Esophagus mucosa (tissue), 1 donor: ENCODE measurements at regions not wholly inside any gene's neighbourhood (a gene's known extent, or its start where the extent isn't known, plus 50 kb on each side); places are given as distances from the start of the nearest gene placed in this dataset.

Experiments
- ATAC-seq: fragments of 200-7000 bp; cut with Tn5 transposase; one replicate; pipeline ENCODE4 v1.9.1; 2020
- donor health status: DM: yes; HTN: yes; CAD: no.

GRCh38 chr2:18464913-18465312, 95.5 kb downstream of the RDH14 start:
- ATAC-seq, result no peak

GRCh38 chr2:18456026-18456425, 104.4 kb downstream of the RDH14 start:
- ATAC-seq, result no peak

GRCh38 chr2:18455236-18455862, 105.1 kb downstream of the RDH14 start:
- ATAC-seq, result no peak

GRCh38 chr2:18454692-18455235, 105.7 kb downstream of the RDH14 start:
- no peak for ATAC-seq

GRCh38 chr2:18446715-18447114, 113.7 kb downstream of the RDH14 start:
- ATAC-seq, result no peak

- no peak for ATAC-seq
These were observed 114.8 kb downstream of the RDH14 start for GRCh38 chr2:18445433-18446320.

- ATAC-seq, result no peak
These were observed 115.6 kb downstream of the RDH14 start for GRCh38 chr2:18444806-18445205.

- ATAC-seq, result no peak
These were observed 118.9 kb downstream of the RDH14 start for GRCh38 chr2:18441583-18441982.

GRCh38 chr2:18440777-18441176, 119.7 kb downstream of the RDH14 start:
- ATAC-seq, result no peak

- no peak for ATAC-seq
These were observed 120.3 kb downstream of the RDH14 start for GRCh38 chr2:18440141-18440661.

- ATAC-seq, result no peak
These were observed 120.7 kb downstream of the RDH14 start for GRCh38 chr2:18439716-18440115.

GRCh38 chr2:18437909-18438308, 122.5 kb downstream of the RDH14 start:
- ATAC-seq, result no peak

GRCh38 chr2:18436503-18437005, 123.9 kb downstream of the RDH14 start:
- no peak for ATAC-seq

GRCh38 chr2:18435426-18436037, 124.9 kb downstream of the RDH14 start:
- no peak for ATAC-seq

- no peak for ATAC-seq
These were observed 126.6 kb downstream of the RDH14 start for GRCh38 chr2:18433872-18434271.

GRCh38 chr2:18432999-18433398, 127.5 kb downstream of the RDH14 start:
- ATAC-seq, result no peak

GRCh38 chr2:18430996-18431748, 129.3 kb downstream of the RDH14 start:
- ATAC-seq, result no peak

GRCh38 chr2:18428516-18428915, 131.9 kb downstream of the RDH14 start:
- no peak for ATAC-seq

GRCh38 chr2:18427762-18428161, 132.7 kb downstream of the RDH14 start:
- no peak for ATAC-seq

GRCh38 chr2:18426174-18426573, 134.3 kb downstream of the RDH14 start:
- no peak for ATAC-seq

- no peak for ATAC-seq
These were observed 135.2 kb downstream of the RDH14 start for GRCh38 chr2:18425210-18425703.

GRCh38 chr2:18423636-18424035, 136.8 kb downstream of the RDH14 start:
- ATAC-seq, result no peak
